Vagina (tissue), 2 donors: ENCODE measurements at regions not wholly inside any gene's neighbourhood (a gene's known extent, or its start where the extent isn't known, plus 50 kb on each side); places are given as distances from the start of the nearest gene placed in this dataset.

Experiments
- DNase-seq, 2 donors: peaks; one replicate each; pipeline ENCODE4 v3.0.0-alpha.2; 2017; ENCODE audit errors: extremely low spot score in 2 of 2
- H3K27ac ChIP-seq: fragments of 200-600 bp; sonication (generic); one replicate; pipeline ENCODE4 v1.5.1; 2019
- H3K27me3 ChIP-seq: fragments of 200-600 bp; sonication (generic); one replicate; pipeline ENCODE4 v1.5.1; 2019
- H3K36me3 ChIP-seq, 2 donors: fragments of 200-600 bp; sonication (generic); one replicate each; pipeline ENCODE4 v1.5.1; 2017 to 2019
- H3K4me1 ChIP-seq: fragments of 200-600 bp; sonication (generic); one replicate; pipeline ENCODE4 v1.5.1; 2019
- H3K4me3 ChIP-seq, 2 donors: fragments of 200-600 bp; sonication (generic); 1 replicate in 1 of 2; 2 replicates in 1 of 2; pipeline ENCODE4 v1.5.1; 2016 to 2019
- H3K9me3 ChIP-seq: fragments of 200-600 bp; sonication (generic); one replicate; pipeline ENCODE4 v1.5.1; 2019
- CTCF ChIP-seq, 3 experiments: fragments of 450-650 bp in 2 of 3; fragments of 200-600 bp in 1 of 3; sonication (generic) in 1 of 3; IDR thresholded peaks; one replicate each; pipeline ENCODE4 v1.5.1; 2017 to 2019; ENCODE audit warnings: antibody characterized with exemption in 3 of 3, mild to moderate bottlenecking in 2 of 3, moderate library complexity in 2 of 3
- POLR2A ChIP-seq, 2 donors: fragments of 450-650 bp; IDR thresholded peaks; one replicate each; pipeline ENCODE4 v1.6.1; 2017; ENCODE audit warnings: antibody characterized with exemption in 2 of 2, mild to moderate bottlenecking in 2 of 2, moderate library complexity in 2 of 2
- POLR2AphosphoS5 ChIP-seq, 2 donors: sonication (generic); formaldehyde crosslinking; IDR thresholded peaks; one replicate each; pipeline ENCODE4 v1.9.0; 2017; ENCODE audit warnings: antibody characterized with exemption in 2 of 2, mild to moderate bottlenecking in 2 of 2, low read depth in 1 of 2; ENCODE audit not compliant: insufficient read depth in 1 of 2
- intact Hi-C: fragments of 100-400 bp; cut with DNase I; formaldehyde crosslinking; loops from one replicate; pipeline ENCODE4 v1.15.1; 2023

DNA sequence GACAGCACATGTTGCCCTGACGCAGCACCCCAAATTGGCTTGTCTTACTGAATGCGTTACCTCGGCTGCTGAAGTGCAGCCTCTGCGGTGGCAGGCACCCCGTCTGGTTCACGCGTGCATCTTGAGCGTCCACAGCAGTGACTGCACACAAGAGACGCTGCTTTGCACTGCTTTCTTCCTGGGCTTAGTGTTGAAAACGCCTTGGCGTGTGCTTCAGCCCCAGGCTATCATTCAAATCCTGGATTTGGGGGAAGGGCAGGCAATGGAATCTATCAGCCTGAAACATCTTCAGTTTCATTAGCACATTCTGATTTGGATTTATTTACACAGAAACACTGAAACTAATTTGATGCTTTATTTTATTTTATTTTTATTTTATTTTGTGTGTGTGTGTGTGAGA, 342.7 kb downstream of the SMOC2 start:
- no peak overlapping the region for H3K27ac ChIP-seq
- no peaks in the 10 kb centered on the region for H3K36me3 ChIP-seq
- DNase-seq = peak in 1 of 2 donors; percentile 34
- H3K4me3 ChIP-seq = no peak overlapping the region
- H3K4me1 ChIP-seq = no peaks in the 10 kb centered on the region
- TF ChIP-seq POLR2A (IDR thresholded peaks at IDR 0.05) = no peak
- no peak for TF ChIP-seq CTCF (IDR thresholded peaks at IDR 0.05)
- no peak for TF ChIP-seq POLR2AphosphoS5 (IDR thresholded peaks at IDR 0.05; ENCODE audit: insufficient read depth in 1 of 2, low read depth in 1 of 2)
- no peaks in the 10 kb centered on the region for H3K27me3 ChIP-seq
- intact Hi-C loops = no loop called here
- no peaks in the 10 kb centered on the region for H3K9me3 ChIP-seq

DNA sequence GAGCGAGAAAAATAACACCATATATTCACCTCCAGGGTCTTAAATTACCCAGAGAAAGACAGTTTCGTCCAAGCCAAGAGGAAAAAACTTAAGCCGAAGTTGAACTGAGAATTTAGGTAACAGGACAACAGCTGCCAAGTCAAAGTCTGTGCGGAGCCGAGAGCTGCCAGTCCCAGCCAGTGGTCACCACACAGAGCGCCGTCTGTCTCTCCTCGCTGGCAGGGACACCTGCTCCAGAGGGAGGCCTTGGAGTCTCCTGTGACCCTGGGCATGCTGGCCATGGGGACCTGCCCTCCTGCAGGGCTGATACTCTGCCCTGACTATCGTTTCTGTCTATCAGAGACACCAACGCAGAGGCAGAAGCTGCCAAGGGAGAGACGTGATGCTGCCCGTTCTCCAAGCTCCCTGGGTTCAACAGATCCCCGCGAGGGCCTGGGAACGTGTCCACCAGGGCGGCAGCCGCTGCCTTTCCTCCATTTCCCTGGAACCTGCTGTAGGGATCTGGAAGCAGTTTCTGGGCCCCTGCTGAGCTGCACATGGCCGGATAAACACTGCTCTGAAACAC, 341.3 kb downstream of the SMOC2 start:
- Histone ChIP-seq H3K9me3 (no peaks in the 10 kb centered on the region), H3K27ac (no peak overlapping the region), H3K36me3 (no peaks in the 10 kb centered on the region), H3K4me3 (no peak overlapping the region), H3K4me1 (no peaks in the 10 kb centered on the region), H3K27me3 (no peaks in the 10 kb centered on the region)
- no peak for TF ChIP-seq CTCF (IDR thresholded peaks at IDR 0.05)
- DNase-seq = peak in 1 of 2 donors; percentile 82
- intact Hi-C loops = no loop called here

DNA sequence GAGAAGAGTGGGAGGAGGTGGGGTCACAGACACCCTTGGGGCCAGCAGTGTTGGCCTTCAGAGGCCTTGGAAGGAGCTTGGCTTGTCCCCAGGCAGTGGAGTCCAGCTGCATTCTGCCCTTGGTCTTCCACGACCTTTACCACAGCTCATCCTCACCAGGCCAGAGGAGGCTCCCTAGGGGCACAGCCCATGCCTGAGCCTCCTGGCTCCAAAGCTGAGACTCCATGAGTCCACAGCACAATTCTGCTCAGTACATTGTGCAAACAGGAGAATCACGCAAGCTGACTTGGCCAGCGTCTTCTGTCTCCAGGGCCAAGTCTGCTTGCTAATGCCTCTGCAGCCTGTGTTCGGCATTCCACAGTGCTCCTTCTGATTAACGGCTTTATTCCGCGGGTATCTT, 337.2 kb downstream of the SMOC2 start:
- intact Hi-C loops = no loop called here
- no peaks in the 10 kb centered on the region for H3K27me3 ChIP-seq
- H3K9me3 ChIP-seq = no peaks in the 10 kb centered on the region
- no peaks in the 10 kb centered on the region for H3K36me3 ChIP-seq
- H3K27ac ChIP-seq = no peak overlapping the region
- TF ChIP-seq POLR2AphosphoS5 (IDR thresholded peaks at IDR 0.05; ENCODE audit: insufficient read depth in 1 of 2, low read depth in 1 of 2) = no peak
- TF ChIP-seq POLR2A (IDR thresholded peaks at IDR 0.05) = no peak
- no peak for TF ChIP-seq CTCF (IDR thresholded peaks at IDR 0.05)
- H3K4me3 ChIP-seq = no peak overlapping the region
- no peak for DNase-seq
- no peaks in the 10 kb centered on the region for H3K4me1 ChIP-seq

DNA sequence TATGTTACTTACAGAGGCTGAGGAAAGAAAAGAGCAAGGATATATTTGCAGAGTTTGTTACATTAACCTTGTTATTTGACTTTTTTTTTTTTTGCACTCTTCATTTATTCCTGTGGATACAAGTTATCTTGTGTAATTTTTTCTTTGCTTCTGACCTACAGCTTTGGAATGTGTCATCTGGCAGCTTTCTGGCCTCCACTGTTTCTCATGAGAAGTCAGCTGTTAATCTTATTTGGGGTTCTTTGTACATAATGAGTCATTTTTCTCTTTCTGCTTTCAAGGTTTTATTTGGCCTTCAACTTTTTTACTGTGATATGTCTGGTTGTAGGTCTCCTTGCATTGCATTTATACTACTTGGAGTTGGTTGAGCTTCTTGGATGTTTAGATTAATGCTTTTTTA, 333.4 kb downstream of the SMOC2 start:
- no peak for TF ChIP-seq CTCF (IDR thresholded peaks at IDR 0.05)
- TF ChIP-seq POLR2A (IDR thresholded peaks at IDR 0.05) = no peak
- no peak for TF ChIP-seq POLR2AphosphoS5 (IDR thresholded peaks at IDR 0.05; ENCODE audit: insufficient read depth in 1 of 2, low read depth in 1 of 2)

DNA sequence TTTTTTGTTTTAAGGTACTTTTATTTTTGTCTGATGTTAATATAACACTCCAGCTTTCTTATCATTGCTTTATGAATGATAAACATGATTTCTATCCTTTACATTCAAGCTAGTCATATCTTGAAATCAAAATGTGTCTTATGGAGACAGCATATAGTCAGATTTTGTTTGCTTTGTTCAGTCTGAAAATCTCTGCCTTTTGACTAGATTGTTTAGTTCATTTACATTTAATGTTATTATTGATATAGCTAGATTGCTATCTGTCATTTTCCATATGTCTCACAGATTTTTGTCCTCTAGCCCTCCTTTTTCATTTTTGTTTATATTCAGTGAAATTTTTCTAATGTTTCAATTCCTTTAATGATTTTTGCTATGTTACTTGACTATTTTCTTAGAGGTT, 332.8 kb downstream of the SMOC2 start:
- TF ChIP-seq CTCF (IDR thresholded peaks at IDR 0.05) (no peak), POLR2AphosphoS5 (IDR thresholded peaks at IDR 0.05; ENCODE audit: insufficient read depth in 1 of 2, low read depth in 1 of 2) (no peak), POLR2A (IDR thresholded peaks at IDR 0.05) (no peak)
- no peak for DNase-seq
- intact Hi-C loops = no loop called here
- Histone ChIP-seq H3K4me3 (no peak overlapping the region), H3K36me3 (no peaks in the 10 kb centered on the region), H3K27me3 (no peaks in the 10 kb centered on the region), H3K4me1 (no peaks in the 10 kb centered on the region), H3K27ac (no peak overlapping the region), H3K9me3 (no peaks in the 10 kb centered on the region)

More for the DNA sequence above, 333.4 kb downstream of the SMOC2 start:
- H3K4me3 ChIP-seq = no peak overlapping the region
- no peaks in the 10 kb centered on the region for H3K36me3 ChIP-seq
- no peaks in the 10 kb centered on the region for H3K27me3 ChIP-seq
- no peak overlapping the region for H3K27ac ChIP-seq
- no peak for DNase-seq
- no peaks in the 10 kb centered on the region for H3K9me3 ChIP-seq
- intact Hi-C loops = no loop called here
- no peaks in the 10 kb centered on the region for H3K4me1 ChIP-seq
